GM21576 (cell line): ENCODE measurements at regions not wholly inside any gene's neighbourhood (a gene's known extent, or its start where the extent isn't known, plus 50 kb on each side); places are given as distances from the start of the nearest gene placed in this dataset.
"Not testable (repeated sequence)": the region's sequence is repeated elsewhere in the genome, so short reads cannot be mapped to it uniquely, and the experiment has no call there.

ENCODE experiments used
- ATAC-seq: cut with Tn5 transposase; IDR thresholded peaks from one replicate; pipeline ENCODE4 v1.9.1; 2021; ENCODE audit warnings: mild to moderate bottlenecking, moderate library complexity; ENCODE audit not compliant: unreplicated experiment

GRCh38 chr3:116981089-116981488, 271.5 kb downstream of the TUSC7 start:
- ATAC-seq: no peak

DNA sequence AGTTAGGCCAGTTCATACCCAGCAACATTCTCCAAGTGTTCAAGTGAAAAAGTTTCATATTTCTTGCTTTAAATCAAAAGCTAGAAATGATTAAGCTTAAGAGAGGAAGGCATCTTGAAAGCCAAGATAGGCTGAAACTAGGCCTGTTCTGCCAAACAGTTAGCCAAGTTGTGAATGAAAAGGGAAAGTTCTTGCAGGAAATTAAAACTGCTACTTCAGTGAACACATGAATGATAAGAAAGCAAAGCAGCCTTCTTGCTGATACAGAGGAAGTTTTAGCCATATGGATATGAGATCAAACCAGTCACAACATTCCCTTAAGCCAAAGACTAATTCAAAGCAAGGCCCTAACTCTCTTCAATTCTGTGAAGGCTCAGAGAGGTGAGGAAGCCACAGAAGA, 274.7 kb downstream of the TUSC7 start:
- no peak for ATAC-seq

DNA sequence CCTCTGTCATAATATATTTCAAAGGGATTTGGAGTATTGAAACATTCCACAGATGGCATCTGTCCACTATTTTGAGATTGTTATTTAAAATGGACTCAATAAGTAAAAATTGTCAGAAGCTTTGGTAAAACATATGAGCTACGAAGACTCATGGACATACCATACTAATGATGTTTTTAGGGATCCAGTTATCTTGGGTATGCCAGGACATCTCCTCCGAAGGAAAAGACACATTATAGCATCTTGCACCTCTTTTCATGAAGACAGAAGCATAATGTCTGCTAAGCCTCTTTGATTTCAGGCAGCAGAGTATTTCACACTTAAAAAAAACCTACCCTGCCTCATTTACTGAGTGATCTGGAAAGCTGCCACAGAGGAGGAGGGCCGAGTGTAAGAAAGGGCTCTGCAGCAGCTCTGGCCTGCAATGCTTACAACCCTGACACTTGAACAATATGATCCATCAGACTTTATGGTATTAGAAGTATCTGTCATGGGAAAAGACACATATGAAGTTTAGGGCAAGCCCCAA, 284.8 kb downstream of the TUSC7 start:
- ATAC-seq: no peak

DNA sequence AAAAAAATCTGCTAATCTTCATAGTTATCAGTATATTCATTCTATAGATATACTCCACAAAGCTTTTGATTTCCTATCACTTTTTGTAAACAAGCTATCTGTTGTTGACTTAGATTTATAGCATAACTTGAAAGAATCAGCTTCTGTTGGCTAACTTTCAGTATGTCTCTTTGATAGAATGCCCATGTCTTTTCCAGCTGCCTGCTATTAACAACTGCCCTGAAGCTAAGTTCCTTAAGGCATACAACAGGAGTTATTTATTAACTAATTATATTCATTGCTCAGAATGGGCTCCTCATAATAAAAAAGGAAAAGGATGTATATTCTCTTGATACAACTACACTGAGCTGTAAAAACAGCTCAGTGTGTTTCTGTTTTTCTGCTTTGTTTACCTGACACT, 293.9 kb downstream of the TUSC7 start:
- no peak for ATAC-seq

DNA sequence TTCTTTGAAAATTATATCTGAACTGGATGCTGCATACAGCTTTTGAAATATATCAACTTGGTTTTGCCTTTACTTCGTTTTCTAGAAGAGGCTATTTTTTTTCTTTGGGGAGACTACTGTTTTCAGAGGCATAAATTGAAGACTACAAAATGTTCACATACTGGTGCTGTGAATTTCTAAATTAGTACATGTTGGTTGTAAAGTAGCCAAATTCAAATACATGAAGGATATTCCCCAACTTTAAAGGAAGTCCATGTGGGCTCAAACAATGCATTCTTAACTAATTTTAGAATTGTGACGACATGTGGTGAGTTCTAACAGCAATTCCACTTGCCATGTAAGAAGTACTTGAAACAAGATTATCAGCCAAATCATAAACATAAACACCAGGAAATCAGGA, 295.7 kb downstream of the TUSC7 start:
- no peak for ATAC-seq

DNA sequence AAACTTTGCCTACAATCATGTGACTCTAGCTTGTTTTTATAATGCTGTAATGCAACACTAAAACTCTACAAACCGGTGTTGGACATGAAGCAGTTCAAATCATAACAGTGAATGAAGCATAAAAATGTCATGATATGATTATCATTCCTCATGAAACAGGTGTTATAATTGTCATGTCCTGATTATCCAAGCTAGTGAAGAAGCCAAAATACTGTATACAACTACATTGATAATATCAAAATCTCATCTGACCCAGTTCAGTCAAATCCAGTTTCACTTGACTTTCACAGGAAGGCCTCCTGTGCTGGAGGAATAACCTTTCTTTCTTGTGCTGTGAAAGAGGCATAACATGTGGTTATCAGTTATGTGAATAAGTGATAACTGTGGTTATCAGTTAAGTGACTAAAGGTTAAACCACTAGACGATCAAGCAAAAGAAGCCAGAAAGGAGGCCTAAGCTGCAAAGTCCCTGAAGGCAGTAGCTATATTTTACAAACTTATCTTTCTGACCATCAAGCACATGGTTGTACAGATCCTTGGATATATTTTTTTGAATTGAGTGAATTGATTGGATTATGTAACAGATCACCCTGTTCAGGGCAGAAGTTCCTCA, 296.4 kb downstream of the TUSC7 start:
- no peak for ATAC-seq

DNA sequence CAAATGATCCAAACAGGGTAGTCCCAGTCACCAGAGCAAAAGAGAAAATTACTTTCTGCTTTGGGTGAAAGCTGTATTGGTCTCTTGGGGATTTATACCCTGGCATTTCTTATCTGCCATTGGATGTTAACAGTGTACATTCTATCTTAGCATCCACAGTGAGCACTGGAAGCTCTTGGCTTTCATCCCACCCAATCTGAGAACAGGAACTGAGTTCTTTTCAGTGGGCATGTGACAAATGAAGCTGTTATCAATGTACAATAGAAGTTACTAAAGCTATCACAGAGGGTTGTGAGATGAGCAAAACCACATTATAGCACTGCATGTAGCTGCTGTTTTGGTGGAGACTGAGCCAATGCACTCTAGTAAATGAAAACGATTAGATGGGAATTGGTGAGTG, 300.7 kb downstream of the TUSC7 start:
- no peak for ATAC-seq

DNA sequence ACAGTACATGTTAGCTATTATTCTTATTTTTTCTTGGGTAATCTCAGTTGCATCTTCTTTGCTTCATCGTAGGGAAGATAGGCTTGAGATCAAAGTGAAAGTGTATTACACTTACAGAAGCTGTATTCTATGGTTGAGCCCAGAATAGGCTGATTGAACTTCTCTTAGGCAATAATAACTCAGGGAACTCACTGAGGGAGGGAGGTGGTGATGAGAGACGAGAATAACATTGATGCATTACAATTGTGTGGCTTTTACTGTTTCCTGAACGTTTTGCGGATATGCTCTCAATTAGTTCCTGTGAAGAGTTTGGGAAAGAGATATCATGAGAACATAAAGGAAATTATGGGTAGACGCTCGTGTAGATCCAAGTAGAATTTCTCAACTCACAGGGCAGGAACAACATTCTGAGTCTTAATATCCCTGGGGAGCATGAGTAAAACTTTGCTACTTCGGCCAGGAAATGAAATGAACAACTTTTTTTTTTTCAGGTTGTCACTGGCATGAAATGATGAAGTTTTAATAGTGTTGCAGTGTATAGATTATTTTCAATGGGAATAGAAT, 302.2 kb downstream of the TUSC7 start:
- ATAC-seq: no peak

DNA sequence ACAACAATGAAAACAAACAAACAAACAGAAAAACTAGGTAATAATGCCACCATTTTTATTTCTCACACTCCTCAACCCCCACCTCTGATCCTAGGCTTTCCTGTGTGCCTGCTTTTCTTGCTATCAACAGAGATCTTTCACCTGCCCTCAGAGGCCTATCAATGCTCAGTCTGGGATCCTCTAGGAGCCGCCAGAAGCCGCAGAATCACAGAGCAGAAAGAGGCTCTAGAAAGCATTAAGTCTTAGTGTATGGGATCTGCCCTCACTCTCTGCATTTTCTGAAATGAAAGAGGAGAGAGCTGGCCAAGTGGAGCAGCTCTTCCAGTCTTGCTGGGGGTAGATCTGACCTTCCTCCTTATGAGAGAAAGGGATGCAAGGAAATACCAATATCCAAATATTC, 306.8 kb downstream of the TUSC7 start:
- ATAC-seq: no peak

- ATAC-seq: peak; percentile 89
Measured at GRCh38 chr3:117017135-117017894, 307.7 kb downstream of the TUSC7 start.

DNA sequence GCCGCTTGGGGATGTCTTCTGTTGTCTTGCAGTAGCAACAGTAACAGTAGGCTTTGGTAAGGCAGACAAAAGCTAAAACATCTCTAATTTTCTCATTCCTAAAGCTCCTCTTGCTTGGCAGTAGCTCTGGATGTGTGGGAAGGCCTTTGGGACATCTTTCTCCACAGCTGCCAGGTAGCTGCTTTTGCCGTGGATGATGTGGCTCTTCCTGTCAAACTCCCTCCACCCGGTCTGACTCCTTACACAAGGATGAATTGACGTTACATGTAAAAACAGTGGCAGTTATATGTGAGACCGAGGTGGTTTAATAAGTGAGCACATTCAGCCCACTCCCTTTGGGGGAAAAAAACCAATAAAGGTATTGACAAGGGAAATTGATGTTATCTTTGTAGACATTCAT, 309.1 kb downstream of the TUSC7 start:
- ATAC-seq: no peak

DNA sequence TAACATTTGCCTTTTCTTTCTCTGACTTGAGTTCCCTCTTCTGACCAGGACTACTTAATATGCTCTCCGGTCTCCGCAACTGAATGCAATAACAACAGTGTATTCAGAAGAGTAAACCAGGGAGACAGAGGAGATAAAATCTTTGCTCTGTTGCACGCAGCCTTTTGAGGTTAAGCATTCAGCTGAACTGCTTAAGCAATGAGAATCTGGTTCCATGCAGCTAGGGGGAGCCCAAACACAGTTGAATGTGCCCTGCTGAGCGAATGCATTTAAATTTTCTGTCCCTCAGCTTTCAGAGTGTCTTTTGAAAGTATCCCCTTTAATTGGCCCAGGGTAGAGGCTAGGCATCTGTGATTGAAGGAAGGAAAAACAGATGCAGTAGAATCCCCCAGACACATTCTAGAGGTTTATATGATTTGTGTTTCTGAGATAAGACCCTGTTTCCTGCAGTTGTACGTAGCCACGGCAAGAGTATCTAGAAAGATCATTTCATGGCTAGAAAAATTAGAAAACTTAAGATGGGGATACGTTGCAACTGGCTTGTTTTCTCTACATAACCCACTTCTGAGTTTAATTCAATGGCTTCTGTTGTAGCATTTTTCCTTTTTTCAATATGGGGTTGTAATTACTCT, 309.6 kb downstream of the TUSC7 start:
- peak; percentile 48 for ATAC-seq

DNA sequence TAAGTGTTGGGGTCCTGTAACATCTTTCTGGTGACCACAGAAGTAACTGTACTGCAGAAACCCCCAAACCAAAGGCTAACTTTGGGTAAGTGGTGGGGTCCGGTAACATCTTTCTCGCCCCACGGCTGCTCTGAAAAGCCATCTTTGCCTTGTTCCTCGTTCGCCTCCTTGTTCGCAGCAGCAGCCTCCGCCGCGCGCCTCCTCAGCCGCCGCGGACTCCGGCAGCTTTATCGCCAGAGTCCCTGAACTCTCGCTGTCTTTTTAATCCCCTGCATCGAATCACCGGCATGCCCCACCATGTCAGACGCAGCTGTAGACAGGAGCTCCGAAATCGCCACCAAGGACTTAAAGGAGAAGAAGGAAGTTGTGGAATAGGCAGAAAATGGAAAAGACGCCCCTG, 316.8 kb downstream of the TUSC7 start:
- ATAC-seq: no peak

DNA sequence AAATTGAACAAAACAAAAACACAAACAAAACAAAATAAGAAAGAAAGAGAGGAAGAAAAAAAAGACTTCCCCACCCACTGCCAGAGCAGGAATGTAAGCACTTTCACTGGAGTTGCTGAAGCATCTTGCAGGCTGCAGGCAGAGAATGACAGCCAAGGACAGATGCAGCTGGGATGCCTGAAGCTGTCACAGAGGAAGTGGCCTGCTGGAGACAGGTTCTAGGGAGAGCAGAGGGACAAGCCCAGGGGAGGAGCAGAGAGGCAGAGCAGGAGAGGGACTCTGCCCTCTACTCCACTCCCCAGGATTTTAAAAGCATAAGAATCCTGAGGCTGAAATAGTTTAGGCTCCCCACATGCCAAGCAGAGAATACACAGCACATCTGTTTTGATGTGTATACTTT, 326.2 kb downstream of the TUSC7 start:
- no peak for ATAC-seq

GRCh38 chr3:117036259-117036799, 326.8 kb downstream of the TUSC7 start:
- peak; percentile 62 for ATAC-seq

DNA sequence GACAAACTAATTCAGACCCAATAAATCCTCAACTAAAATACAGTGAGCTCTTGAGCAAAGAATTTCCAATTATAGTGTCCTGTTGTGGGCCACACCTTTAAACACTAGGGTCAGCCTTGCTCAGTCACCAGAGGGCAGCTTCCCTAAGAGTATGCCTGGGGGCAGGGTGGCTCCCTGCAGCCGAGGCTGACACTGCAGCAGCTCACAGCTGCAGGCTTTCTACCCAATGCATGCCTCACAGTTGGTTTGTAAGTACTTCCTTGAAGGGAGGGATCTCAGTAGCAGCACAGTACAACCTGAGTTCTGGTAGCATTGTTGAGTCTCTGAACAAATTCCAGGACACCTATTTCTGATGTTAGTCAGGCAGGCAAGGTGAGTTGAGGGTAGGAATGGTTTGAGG, 335.6 kb downstream of the TUSC7 start:
- no peak for ATAC-seq

GRCh38 chr3:117047951-117048705, 338.5 kb downstream of the TUSC7 start:
- no peak for ATAC-seq

GRCh38 chr3:117052395-117052794, 342.8 kb downstream of the TUSC7 start:
- no peak for ATAC-seq

DNA sequence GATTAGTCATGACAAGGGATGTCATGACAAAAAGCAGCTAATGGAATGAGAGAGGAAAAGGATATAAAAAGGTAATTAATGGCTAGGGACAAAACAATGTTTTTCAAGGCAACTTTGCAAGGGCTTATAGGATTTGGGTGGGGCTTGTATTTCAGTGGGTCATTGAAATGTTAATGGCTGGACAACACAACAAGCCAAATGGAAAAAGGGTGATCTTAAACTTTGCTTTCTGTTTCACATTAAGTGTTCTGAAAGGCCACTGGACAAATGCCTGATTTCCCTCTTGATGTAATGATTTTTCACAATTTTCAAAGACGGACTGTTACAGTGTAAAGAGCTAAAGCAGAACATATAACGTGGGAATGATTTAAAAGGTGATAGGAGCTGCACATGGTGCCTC, 345.0 kb downstream of the TUSC7 start:
- no peak for ATAC-seq

GRCh38 chr3:117056946-117057345, 347.4 kb downstream of the TUSC7 start:
- not testable (repeated sequence) for ATAC-seq
